ENCODE measurements at regions not wholly inside any gene's neighbourhood (a gene's known extent, or its start where the extent isn't known, plus 50 kb on each side); places are given as distances from the start of the nearest gene placed in this dataset.
"Not testable (repeated sequence)": the region's sequence is repeated elsewhere in the genome, so short reads cannot be mapped to it uniquely, and the experiment has no call there.

DNA sequence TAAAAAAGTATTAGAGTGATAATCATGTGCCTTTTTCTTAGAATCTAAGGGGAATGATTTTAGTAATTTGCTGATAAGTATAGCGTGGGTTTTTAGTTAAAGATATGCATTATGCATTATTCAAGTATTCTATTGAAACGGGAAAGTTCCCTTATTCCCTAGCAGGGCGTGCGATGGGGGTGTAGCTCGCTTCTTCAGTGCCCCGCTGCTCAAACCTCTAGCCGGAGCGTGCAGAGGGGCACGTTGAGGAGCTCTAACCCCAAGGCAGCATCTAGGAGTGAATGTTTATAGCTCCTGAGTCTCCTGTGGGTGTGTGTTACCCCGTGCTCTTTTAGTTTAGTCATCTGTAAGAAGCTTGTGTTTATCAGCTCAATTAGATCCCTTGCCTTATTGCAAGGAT lies 1339.5 kb upstream of the MAP3K7 start:
- no peak for TF ChIP-seq POLR2A (IDR thresholded peaks at IDR 0.05; ENCODE audit: low read depth, low read length)
- no peak for TF ChIP-seq POLR2AphosphoS5 (IDR thresholded peaks at IDR 0.05; ENCODE audit: low read depth, low read length)
- no peak for TF ChIP-seq TAF1 (IDR thresholded peaks at IDR 0.05; ENCODE audit: borderline replicate concordance, low read depth, low read length)
- FAIRE-seq (no peak), DNase-seq (ENCODE audit: insufficient read length) (no peak)

DNA sequence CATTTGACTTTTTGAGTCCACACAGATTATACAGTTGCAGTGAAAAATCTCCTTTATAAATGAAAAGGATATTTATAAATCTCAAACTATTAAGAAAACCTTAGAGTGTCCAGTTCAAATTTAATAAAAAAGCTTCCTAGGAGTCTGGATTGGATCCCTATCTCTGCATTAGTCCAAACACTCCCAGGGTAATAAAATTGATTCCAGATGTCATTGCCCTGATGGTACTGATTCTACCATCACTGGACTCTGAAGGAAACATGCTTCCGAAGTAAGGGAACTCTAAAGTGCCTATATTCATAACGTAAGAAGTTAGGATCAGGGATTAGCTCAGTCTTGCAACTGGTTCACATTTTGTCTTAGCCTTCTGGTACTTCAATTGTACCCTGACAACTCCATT lies 1325.1 kb upstream of the MAP3K7 start:
- no peak for DNase-seq (ENCODE audit: insufficient read length)
- TF ChIP-seq TAF1 (IDR thresholded peaks at IDR 0.05; ENCODE audit: borderline replicate concordance, low read depth, low read length), result no peak
- no peak for TF ChIP-seq POLR2A (IDR thresholded peaks at IDR 0.05; ENCODE audit: low read depth, low read length)
- no peak for TF ChIP-seq POLR2AphosphoS5 (IDR thresholded peaks at IDR 0.05; ENCODE audit: low read depth, low read length)
- FAIRE-seq, result no peak

DNA sequence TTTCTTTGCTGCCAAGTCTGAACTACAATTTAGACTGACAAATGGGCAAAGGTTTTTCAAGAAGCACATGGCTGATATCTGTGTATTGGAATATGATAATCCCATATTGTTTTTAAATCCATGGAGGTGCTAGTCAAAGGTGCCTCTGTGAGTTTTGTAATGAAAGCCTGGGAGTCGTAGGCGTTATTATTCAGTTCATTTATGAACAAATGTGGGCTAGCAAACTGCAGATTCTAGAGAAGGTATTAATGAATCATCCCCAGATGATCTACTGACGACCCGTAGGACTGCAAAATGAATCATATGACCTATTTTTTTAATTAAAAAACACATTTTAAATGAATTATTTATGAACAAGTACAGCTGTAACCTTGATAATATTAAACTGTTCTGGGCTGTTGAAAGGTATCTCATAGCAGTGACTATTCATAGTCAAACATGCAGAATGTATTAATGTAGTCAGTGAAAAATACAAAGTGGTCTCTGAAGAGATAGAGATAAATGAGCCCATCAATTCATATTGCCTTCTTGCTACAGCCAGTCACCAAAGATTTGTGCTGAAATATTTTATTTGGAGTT lies 1317.8 kb upstream of the MAP3K7 start:
- FAIRE-seq (no peak), DNase-seq (ENCODE audit: insufficient read length) (no peak)
- no peak for TF ChIP-seq POLR2A (IDR thresholded peaks at IDR 0.05; ENCODE audit: low read depth, low read length)
- no peak for TF ChIP-seq POLR2AphosphoS5 (IDR thresholded peaks at IDR 0.05; ENCODE audit: low read depth, low read length)
- no peak for TF ChIP-seq TAF1 (IDR thresholded peaks at IDR 0.05; ENCODE audit: borderline replicate concordance, low read depth, low read length)

DNA sequence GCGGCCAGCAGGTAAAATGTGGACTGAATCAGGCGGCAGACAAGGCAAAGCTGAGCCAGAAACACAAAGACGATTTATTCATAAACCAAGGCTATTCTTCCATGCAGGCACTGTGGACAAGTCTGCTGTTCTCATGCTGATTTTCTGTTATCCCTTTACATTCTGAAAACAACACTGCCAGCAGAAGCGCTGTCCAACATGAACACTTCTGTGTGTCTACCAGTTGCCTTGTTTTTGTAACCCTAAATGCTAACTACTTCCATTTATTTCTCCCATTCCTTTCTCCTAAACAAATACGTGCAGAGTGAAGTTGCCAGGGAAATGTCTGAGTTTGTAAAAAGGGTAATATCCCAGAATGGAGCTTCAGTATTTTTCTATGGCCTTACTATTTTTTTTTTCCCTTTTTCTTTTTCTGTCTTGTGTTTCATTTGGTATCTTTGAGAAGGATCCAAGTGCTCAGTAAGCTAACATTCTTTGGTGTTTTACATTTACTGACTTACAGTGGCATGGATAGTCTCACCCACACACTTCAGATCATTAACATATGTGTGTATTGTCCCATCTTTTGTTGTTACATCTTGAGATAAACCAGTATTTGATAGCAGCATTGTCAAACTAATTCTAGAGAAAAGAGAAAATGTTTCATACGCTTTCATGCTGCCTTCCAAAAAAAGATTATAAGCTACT lies 1308.9 kb upstream of the MAP3K7 start:
- TF ChIP-seq POLR2AphosphoS5 (IDR thresholded peaks at IDR 0.05; ENCODE audit: low read depth, low read length) (no peak), POLR2A (IDR thresholded peaks at IDR 0.05; ENCODE audit: low read depth, low read length) (no peak), TAF1 (IDR thresholded peaks at IDR 0.05; ENCODE audit: borderline replicate concordance, low read depth, low read length) (no peak)
- DNase-seq (ENCODE audit: insufficient read length) (no peak), FAIRE-seq (no peak)

DNA sequence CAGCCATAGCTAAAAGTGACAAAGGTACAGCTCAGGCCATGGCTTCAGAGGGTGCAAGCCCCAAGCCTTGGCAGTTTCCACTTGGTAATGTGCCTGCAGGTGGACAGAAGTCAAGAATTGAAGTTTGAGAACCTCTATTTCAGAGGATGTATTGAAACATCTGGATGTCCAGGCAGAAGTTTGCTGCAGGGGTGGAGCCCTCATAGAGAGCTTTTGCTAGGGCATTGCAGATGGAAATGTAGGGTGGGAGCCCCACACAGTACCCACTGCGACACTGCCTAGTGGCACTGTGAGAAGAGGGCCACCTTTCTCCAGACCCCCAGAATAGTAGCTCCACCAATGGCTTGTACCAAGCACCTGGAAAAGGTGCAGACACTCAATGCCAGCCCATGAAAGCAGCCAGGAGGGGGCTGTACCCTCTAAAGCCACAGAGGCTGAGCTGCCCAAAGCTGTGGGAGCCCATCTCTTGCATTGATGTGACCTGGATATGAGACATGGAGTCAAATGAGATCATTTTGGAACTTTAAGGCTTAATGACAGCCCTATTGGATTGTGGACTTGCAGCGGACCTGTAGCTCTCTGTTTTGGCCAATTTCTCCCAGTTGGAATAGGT lies 1299.4 kb upstream of the MAP3K7 start:
- TF ChIP-seq POLR2A (IDR thresholded peaks at IDR 0.05; ENCODE audit: low read depth, low read length) (no peak), POLR2AphosphoS5 (IDR thresholded peaks at IDR 0.05; ENCODE audit: low read depth, low read length) (no peak), TAF1 (IDR thresholded peaks at IDR 0.05; ENCODE audit: borderline replicate concordance, low read depth, low read length) (no peak)
- DNase-seq (ENCODE audit: insufficient read length) (no peak), FAIRE-seq (no peak)

DNA sequence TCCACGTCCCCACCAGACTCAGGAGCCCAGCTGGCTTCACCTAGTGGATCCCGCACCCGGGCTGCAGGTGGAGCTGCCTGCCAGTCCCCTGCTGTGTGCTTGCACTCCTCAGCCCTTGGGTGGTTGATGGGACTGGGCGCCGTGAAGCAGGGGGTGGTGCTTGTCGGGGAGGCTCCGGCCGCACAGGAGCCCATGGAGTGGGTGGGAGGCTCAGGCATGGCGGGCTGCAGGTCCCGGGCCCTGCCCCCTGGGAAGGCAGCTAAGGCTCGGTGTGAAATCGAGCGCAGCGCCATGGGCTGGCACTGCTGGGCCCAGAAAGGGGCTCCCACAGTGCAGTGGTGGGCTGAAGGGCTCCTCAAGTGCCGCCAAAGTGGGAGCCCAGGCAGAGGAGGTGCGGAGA lies 1294.9 kb upstream of the MAP3K7 start:
- not testable (repeated sequence) for FAIRE-seq; DNase-seq (ENCODE audit: insufficient read length)

DNA sequence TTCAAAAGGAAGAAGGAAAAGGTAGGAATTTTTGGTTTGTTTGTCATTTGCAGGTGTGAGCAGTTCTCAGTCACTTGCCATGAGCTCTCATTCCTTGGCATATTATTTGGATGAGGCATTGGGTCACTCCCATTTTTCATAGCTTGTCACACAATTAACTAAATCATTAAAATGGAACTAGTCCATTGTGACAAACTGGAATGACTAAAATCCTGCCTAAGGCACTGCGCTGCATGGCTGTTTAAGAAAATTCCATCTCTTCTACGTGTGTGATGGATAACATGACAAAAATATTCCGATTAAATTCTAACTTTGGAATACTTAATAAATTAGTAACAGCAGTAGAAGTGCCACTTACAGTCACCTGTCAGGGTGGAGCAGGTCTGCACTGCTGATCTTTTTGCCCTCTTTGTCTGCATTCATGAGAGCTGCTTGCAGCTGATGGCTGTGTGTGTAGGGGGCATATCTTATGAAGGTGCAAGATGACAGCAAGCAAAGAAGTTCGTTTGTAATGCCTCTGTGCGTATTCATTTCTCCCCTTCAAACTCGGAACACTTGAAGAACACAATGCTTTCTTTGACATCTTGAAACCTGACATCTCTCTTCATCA lies 1292.6 kb upstream of the MAP3K7 start:
- FAIRE-seq (no peak), DNase-seq (ENCODE audit: insufficient read length) (no peak)
- TF ChIP-seq TAF1 (IDR thresholded peaks at IDR 0.05; ENCODE audit: borderline replicate concordance, low read depth, low read length) (no peak), POLR2A (IDR thresholded peaks at IDR 0.05; ENCODE audit: low read depth, low read length) (no peak), POLR2AphosphoS5 (IDR thresholded peaks at IDR 0.05; ENCODE audit: low read depth, low read length) (no peak)

DNA sequence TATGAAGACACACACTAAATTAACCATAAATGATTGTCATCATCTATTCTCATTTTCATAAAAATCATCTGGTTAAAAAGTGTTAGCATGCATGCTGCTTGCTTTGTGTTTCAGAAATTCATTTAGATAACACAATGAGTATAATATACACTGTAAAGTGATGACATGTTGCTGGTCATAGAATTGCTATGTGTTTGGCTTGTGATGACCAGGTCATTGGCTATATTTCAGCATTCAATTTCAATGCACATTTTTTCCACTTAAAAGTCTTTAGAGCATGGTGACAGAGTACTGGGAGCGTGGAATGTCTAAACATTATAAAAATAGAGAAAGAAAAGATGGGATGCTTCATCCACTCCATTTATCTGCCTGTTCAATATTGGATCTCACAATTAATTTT lies 1291.1 kb upstream of the MAP3K7 start:
- no peak for FAIRE-seq

DNA sequence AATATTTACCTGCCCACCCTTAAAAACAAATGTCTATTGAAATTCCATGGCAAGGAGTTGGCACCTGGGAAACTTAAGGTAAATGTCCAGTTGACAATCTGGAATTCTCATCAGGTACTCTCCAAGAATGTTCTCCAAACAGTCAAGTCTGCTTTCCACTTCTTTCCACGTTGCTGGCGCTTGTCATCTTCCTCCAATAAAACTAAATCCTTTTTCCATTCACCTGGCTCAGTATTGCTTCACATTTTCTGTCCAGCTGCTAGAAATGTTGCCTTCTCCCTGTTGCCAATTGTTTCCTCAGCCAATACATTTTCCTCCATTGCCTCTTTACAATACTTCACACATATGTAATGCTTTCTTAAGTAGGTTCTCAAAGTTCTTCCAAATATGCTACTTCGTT lies 1288.1 kb upstream of the MAP3K7 start:
- TF ChIP-seq POLR2AphosphoS5 (IDR thresholded peaks at IDR 0.05; ENCODE audit: low read depth, low read length), result no peak
- no peak for FAIRE-seq
- DNase-seq (ENCODE audit: insufficient read length), result no peak

More for the DNA sequence above, 1291.1 kb upstream of the MAP3K7 start:
- no peak for DNase-seq (ENCODE audit: insufficient read length)
- no peak for TF ChIP-seq POLR2A (IDR thresholded peaks at IDR 0.05; ENCODE audit: low read depth, low read length)
- no peak for TF ChIP-seq POLR2AphosphoS5 (IDR thresholded peaks at IDR 0.05; ENCODE audit: low read depth, low read length)
- no peak for TF ChIP-seq TAF1 (IDR thresholded peaks at IDR 0.05; ENCODE audit: borderline replicate concordance, low read depth, low read length)

DNA sequence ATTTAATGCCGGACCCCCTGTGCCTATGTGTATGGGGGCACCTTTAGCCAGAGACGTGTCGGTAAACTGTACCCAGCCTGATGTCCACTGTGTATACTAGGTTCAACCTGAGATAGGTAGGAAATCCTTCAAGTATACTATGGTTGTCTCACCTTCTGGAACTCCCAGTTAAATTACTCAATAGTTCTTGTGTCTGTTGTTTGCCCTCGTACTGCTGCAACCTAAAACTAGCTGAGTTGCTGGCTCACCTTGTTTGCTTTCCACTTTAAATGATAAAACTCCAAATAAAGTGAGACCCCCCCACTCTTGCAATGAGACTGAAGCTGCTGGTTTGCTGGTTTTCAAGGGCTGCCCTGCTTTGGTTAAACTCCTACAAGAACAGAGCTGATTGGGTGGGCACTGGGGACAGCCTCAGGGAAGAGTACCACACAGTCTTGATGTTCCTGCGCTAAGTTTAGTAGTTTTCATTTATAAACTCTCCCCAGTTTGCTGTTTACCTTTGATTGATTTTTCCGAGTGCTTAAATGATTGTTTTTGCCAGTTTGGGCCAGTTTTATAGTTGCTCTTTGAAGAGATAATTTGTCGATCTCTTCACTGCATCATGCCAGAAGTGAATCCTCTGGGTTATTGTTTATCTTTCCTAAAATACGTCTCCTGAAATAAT lies 1281.8 kb upstream of the MAP3K7 start:
- FAIRE-seq, result no peak
- TF ChIP-seq POLR2A (IDR thresholded peaks at IDR 0.05; ENCODE audit: low read depth, low read length), result no peak
- DNase-seq (ENCODE audit: insufficient read length), result no peak

DNA sequence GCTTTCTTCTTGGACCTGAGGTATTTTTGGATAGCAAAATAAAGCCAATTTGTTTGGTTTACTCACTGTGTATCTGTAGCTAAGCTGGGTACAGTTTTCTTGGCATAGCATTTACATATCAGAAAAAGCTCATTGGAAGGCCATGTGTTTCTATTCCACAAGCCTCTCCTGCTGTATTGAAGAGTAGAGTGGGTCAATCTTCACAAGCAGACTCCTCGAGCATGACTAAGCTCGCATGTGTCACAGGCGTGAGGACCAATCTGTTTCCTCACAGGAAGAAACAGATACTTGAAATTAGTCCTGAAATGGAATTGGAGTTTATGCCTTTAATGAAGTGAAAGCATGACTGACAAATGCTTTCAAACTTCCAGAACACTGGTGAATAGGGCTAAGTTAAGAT lies 1279.0 kb upstream of the MAP3K7 start:
- FAIRE-seq (no peak), DNase-seq (ENCODE audit: insufficient read length) (no peak)
- TF ChIP-seq POLR2A (IDR thresholded peaks at IDR 0.05; ENCODE audit: low read depth, low read length), result no peak
- no peak for TF ChIP-seq TAF1 (IDR thresholded peaks at IDR 0.05; ENCODE audit: borderline replicate concordance, low read depth, low read length)
- no peak for TF ChIP-seq POLR2AphosphoS5 (IDR thresholded peaks at IDR 0.05; ENCODE audit: low read depth, low read length)

DNA sequence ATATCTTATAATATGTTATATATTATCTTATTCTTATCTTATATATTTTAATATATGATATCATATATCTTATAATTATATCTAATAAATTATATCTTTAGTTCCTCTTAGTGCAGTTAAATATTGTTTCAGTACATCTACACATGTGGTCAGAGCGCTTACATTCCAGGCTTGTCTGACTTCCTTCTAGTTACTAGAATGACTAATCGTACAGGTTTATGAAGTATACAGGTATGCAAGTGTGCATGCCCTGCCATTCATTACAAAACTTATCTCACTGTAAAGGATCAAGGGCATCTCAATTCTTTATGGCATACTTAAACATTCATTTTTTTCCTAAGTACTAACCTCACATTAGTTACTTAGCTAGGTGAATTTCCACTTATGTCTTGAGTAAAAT lies 1278.0 kb upstream of the MAP3K7 start:
- no peak for DNase-seq (ENCODE audit: insufficient read length)
- no peak for FAIRE-seq
- TF ChIP-seq POLR2A (IDR thresholded peaks at IDR 0.05; ENCODE audit: low read depth, low read length), result no peak
- no peak for TF ChIP-seq TAF1 (IDR thresholded peaks at IDR 0.05; ENCODE audit: borderline replicate concordance, low read depth, low read length)
- no peak for TF ChIP-seq POLR2AphosphoS5 (IDR thresholded peaks at IDR 0.05; ENCODE audit: low read depth, low read length)
